ENCODE measurements at regions not wholly inside any gene's neighbourhood (a gene's known extent, or its start where the extent isn't known, plus 50 kb on each side); places are given as distances from the start of the nearest gene placed in this dataset.

DNA sequence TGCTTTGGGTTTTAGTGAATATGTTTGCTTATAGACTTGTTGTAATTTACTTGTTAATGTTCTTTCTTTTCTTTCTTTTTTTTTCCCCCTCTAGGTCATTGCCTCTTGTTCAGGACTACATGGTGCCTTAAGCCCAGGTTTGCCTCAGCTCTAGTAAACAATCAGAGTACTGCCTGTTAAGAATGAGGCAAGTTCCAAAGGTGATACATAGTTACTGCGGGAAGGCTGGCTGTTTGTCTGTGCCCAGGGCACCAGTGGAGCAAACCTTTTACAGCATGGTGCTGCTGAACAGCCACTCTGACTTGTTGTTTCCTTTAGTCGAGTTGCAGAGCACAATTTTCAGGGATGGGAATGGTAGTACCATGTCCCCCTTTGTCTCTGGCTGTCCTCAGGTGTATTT, 517.2 kb downstream of the NYAP2 start:
- TF ChIP-seq CTCF (IDR thresholded peaks at IDR 0.05; ENCODE audit: low read depth, low read length) = no peak
- DNase-seq (ENCODE audit: low read depth, low spot score) = no peak
- in situ Hi-C loops (cut with HindIII; ENCODE audit: low sequenced_read_pairs) = no loop called here
- no peak overlapping the region for H3K4me3 ChIP-seq (ENCODE audit: low read depth, low read length)

- no peak overlapping the region for H3K4me3 ChIP-seq (ENCODE audit: low read depth, low read length)
- in situ Hi-C loops (cut with HindIII; ENCODE audit: low sequenced_read_pairs) = no loop called here
- no peak for TF ChIP-seq CTCF (IDR thresholded peaks at IDR 0.05; ENCODE audit: low read depth, low read length)
- DNase-seq (ENCODE audit: low read depth, low spot score) = no peak
These were observed 511.5 kb downstream of the NYAP2 start for GRCh38 chr2:225911019-225911418.

GRCh38 chr2:225895126-225895525, 495.6 kb downstream of the NYAP2 start:
- peak; percentile 61 for DNase-seq (ENCODE audit: low read depth, low spot score)
- in situ Hi-C loops (cut with HindIII; ENCODE audit: low sequenced_read_pairs) = no loop called here
- no peak for TF ChIP-seq CTCF (IDR thresholded peaks at IDR 0.05; ENCODE audit: low read depth, low read length)
- H3K4me3 ChIP-seq (ENCODE audit: low read depth, low read length) = no peak overlapping the region

DNA sequence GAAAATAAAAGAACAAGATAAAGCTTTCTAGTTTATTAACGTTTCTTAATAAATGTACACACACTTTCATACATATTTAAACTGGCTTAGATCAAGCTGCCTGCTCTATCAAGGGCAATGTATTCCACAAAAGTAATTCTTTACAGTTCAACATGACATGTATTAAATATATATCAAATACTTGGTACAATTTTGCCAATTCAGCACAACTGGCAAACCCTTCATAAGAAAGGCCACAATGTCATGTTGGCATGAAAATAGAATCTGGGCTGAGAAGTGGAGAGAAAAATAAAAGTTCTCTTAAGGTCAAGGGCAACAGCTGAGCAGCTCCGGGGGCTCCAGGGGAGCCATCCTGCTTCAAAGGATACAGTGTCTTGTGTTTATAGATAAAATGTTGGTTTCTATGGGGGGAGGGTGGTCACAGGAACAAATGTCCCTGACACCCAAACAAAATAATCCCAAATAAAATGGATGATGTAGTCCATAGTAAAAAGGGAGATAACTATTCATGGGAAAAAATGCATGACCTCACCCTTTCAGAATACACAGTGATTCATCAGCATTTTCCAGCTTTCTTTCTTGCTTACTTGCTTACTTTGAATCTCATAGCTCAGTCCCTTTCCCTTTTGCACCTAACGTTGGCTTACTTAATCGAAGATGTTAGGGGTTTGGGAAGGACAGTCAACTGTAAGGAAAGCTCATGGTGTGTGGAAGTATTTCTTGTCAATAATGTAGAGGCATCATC, 494.9 kb downstream of the NYAP2 start:
- in situ Hi-C loops (cut with HindIII; ENCODE audit: low sequenced_read_pairs) = no loop called here
- no peak overlapping the region for H3K4me3 ChIP-seq (ENCODE audit: low read depth, low read length)
- no peak for TF ChIP-seq CTCF (IDR thresholded peaks at IDR 0.05; ENCODE audit: low read depth, low read length)
- DNase-seq (ENCODE audit: low read depth, low spot score) = peak; percentile 67

GRCh38 chr2:225893151-225893550, 493.6 kb downstream of the NYAP2 start:
- no peak overlapping the region for H3K4me3 ChIP-seq (ENCODE audit: low read depth, low read length)
- in situ Hi-C loops (cut with HindIII; ENCODE audit: low sequenced_read_pairs) = no loop called here
- no peak for TF ChIP-seq CTCF (IDR thresholded peaks at IDR 0.05; ENCODE audit: low read depth, low read length)
- DNase-seq (ENCODE audit: low read depth, low spot score) = no peak

GRCh38 chr2:225891771-225892170, 492.3 kb downstream of the NYAP2 start:
- in situ Hi-C loops (cut with HindIII; ENCODE audit: low sequenced_read_pairs) = no loop called here
- DNase-seq (ENCODE audit: low read depth, low spot score) = no peak
- TF ChIP-seq CTCF (IDR thresholded peaks at IDR 0.05; ENCODE audit: low read depth, low read length) = no peak
- H3K4me3 ChIP-seq (ENCODE audit: low read depth, low read length) = no peak overlapping the region
